ENCODE measurements at regions not wholly inside any gene's neighbourhood (a gene's known extent, or its start where the extent isn't known, plus 50 kb on each side); places are given as distances from the start of the nearest gene placed in this dataset.

DNA sequence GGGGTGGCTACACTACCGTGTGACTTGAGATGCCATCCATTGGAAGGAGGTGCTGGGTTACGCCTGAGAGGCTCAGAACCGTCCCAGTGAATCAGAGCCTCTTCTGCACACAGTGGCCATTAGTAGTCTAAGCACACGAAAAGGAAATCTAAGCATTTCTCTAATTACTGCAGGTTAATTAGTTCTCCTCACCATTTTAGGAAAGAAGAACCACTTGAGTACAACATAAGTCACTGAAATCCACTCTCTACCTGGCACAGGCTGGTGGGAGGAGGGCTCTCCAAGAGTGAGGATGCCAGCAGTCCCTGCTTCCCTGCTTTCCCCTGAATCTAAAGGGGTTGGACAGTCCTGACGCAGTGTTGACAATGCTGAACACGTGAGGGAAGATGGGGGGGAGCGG is 606.3 kb downstream of the NPHP4 start:
- Mint-ChIP-seq H3K4me1 (ENCODE audit: low read depth) (peaks cover 13% of the 10 kb centered on the region), H3K9me3 (no peaks in the 10 kb centered on the region), H3K4me3 (no peak overlapping the region), H3K27ac (no peak overlapping the region), H3K36me3 (ENCODE audit: low read depth) (no peaks in the 10 kb centered on the region), H3K27me3 (ENCODE audit: low read depth) (peaks cover 2% of the 10 kb centered on the region)
- DNase-seq (ENCODE audit: low spot score) = no peak

DNA sequence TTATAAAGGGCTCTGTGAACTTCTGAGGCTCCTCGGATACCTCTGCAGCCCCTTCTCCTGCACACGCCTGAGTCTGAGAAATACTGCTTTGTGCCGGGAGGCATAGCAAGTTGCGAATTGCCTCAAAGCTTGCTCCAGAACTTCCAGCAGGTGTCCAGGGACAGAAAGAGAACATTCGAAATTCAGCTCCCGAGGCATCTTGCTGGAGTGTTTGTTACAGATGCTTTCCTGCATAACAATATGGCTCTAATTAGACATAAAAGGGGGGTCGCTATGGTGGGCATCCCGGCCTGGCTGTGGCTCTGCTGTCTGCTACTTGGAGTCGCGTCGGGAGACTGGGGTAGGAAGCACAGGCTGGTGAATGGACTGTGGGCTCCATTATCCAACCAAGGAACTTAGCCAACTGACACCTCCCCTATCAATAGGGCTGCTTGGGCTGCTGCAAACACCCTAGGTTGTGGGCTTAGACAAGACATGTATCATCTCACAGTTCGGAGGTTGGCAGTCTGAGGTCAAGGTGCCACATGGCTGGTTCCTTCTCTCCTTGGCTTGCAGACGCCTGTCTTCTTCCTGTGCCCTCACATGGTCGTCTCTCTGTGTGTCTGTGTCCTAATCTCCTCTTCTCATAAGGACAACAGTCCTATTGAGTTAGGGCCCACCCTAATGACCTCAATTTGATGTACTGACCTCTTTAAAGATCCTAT is 607.0 kb downstream of the NPHP4 start:
- DNase-seq (ENCODE audit: low spot score) = no peak
- no peak overlapping the region for H3K27ac Mint-ChIP-seq
- no peak overlapping the region for H3K4me3 Mint-ChIP-seq
- peaks cover 2% of the 10 kb centered on the region for H3K27me3 Mint-ChIP-seq (ENCODE audit: low read depth)
- H3K9me3 Mint-ChIP-seq = no peaks in the 10 kb centered on the region
- H3K36me3 Mint-ChIP-seq (ENCODE audit: low read depth) = no peaks in the 10 kb centered on the region
- H3K4me1 Mint-ChIP-seq (ENCODE audit: low read depth) = peaks cover 13% of the 10 kb centered on the region

DNA sequence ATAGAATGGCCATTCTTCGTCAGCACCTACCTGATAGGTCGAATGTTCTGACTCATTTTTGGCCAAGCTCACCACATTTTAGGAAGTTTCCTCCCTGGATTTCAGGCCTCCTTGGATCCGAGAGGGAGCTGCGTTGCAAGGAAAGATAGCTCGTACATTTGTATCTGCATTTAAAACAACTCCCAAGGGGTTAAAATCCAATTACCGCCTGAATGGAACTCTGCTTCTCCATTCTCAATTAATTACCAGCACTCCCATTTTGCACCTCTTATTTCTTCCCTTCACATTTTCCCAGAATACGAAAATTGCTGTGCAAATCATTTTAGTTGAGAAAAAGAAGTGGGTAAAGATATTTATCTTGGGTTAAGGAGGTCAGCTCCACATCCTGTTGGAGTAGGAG is 610.7 kb downstream of the NPHP4 start:
- no peaks in the 10 kb centered on the region for H3K4me1 Mint-ChIP-seq (ENCODE audit: low read depth)
- H3K36me3 Mint-ChIP-seq (ENCODE audit: low read depth) = no peaks in the 10 kb centered on the region
- DNase-seq (ENCODE audit: low spot score) = no peak
- H3K4me3 Mint-ChIP-seq = no peak overlapping the region
- H3K9me3 Mint-ChIP-seq = no peaks in the 10 kb centered on the region
- H3K27me3 Mint-ChIP-seq (ENCODE audit: low read depth) = no peaks in the 10 kb centered on the region
- no peak overlapping the region for H3K27ac Mint-ChIP-seq

DNA sequence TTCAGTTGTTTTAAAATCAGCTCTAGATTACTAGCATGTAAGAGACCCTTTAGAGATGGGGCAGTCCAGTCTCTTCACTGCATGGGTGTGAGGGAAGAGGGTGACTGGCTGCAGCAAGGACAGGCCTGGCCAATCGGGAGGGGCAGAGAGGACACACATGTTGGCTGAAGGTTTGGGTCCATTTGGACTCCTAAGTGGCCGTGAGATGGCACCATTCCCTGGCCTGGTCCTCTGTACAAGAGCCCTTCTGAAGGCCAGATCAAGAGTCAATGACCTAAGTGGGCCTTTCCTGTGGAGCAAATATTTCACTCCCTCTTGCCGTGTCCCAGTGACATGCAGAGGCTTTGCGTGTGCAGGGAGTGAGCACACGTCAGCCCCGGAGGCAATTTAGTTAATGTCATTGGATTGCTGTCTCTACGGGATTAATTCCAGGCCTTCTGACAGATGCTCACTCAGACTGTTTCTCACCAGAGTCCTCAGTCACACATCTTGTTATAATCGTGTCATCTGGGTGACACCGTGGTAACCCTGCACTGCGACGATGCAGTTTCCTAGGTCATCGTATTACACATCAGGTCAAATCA is 613.0 kb downstream of the NPHP4 start:
- Mint-ChIP-seq H3K27me3 (ENCODE audit: low read depth) (no peaks in the 10 kb centered on the region), H3K36me3 (ENCODE audit: low read depth) (no peaks in the 10 kb centered on the region), H3K4me3 (no peak overlapping the region), H3K27ac (no peak overlapping the region), H3K4me1 (ENCODE audit: low read depth) (no peaks in the 10 kb centered on the region), H3K9me3 (no peaks in the 10 kb centered on the region)
- DNase-seq (ENCODE audit: low spot score) = no peak

DNA sequence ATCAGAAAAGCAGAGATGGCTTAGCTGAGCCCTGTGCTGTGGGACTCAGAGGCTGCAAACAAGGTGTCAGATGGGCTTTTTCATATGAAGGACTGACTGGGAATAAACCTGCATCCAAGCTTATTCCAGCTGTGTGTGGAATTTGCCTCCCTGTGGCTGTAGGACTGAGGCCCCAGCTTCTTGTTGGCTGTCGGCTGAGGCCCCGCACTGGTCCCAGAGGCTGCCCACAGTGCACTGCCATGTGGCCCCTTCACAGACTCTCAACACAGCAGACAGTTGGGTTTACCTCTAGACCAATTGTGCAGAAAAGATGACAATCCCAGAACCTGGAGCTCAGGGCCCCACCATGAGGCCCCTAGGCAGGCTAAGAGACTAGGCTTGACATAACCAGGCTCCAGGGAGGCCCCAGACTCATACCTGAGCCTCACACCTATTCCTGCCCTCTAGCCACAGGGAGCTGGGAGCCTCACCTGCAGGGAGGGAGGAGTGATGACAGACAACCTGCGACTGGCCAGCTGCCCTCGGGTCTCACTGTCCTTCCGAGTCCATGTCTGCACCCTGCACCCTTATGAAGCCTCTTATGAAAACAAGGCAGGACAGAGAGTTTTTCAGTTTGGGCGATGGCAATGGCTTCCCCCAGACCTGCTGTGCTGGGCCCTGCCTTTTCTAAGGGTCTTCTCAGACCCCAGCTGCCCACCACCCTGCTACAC is 615.5 kb downstream of the NPHP4 start:
- H3K36me3 Mint-ChIP-seq (ENCODE audit: low read depth) = peaks cover 1% of the 10 kb centered on the region
- H3K27me3 Mint-ChIP-seq (ENCODE audit: low read depth) = no peaks in the 10 kb centered on the region
- H3K4me3 Mint-ChIP-seq = no peak overlapping the region
- peaks cover 12% of the 10 kb centered on the region for H3K9me3 Mint-ChIP-seq
- no peak for DNase-seq (ENCODE audit: low spot score)
- no peaks in the 10 kb centered on the region for H3K4me1 Mint-ChIP-seq (ENCODE audit: low read depth)
- H3K27ac Mint-ChIP-seq = no peak overlapping the region

DNA sequence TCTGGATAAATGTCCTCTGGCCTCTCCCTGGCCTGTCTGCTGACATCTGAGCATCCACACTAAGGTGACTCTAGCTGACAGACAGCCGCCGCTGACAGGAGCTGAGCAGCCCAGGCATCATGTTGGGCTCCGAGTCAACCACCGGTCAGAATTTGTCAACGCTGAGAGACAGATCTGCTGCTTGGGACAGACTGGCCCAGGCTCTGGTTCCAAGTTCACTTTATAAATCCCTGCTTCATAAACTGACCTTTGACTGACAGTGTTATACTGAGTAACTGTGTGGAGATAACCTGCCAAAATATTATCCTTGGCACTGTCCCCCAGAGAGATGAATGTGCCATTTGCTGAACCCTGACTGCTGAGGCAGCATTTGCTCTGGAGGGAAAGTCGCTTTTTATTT is 616.7 kb downstream of the NPHP4 start:
- Mint-ChIP-seq H3K27ac (no peak overlapping the region), H3K9me3 (peaks cover 17% of the 10 kb centered on the region), H3K36me3 (ENCODE audit: low read depth) (peaks cover 1% of the 10 kb centered on the region), H3K27me3 (ENCODE audit: low read depth) (no peaks in the 10 kb centered on the region), H3K4me3 (no peak overlapping the region), H3K4me1 (ENCODE audit: low read depth) (peaks cover 5% of the 10 kb centered on the region)
- DNase-seq (ENCODE audit: low spot score) = no peak

DNA sequence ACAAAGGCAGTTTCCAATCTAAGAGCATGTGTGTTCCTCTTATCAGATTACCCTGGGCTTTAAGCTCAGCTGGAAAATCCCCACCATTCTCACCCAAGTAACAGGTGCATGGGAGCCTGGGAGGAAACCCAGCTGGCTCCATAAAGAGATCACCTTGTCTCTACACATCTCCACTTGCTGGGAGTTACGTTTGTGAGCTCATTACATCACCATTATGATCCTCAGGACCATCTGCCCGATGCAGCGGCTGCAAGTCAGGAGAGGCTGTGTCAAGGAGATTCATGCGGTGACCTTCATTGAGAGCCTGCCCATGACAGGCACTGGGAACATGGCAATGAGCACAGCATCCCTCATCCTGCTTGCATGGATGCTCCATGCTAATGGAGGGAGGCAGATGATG is 618.0 kb downstream of the NPHP4 start:
- no peak overlapping the region for H3K4me3 Mint-ChIP-seq
- peaks cover 1% of the 10 kb centered on the region for H3K36me3 Mint-ChIP-seq (ENCODE audit: low read depth)
- H3K27ac Mint-ChIP-seq = no peak overlapping the region
- H3K9me3 Mint-ChIP-seq = peaks cover 17% of the 10 kb centered on the region
- no peaks in the 10 kb centered on the region for H3K27me3 Mint-ChIP-seq (ENCODE audit: low read depth)
- DNase-seq (ENCODE audit: low spot score) = no peak
- peaks cover 12% of the 10 kb centered on the region for H3K4me1 Mint-ChIP-seq (ENCODE audit: low read depth)

DNA sequence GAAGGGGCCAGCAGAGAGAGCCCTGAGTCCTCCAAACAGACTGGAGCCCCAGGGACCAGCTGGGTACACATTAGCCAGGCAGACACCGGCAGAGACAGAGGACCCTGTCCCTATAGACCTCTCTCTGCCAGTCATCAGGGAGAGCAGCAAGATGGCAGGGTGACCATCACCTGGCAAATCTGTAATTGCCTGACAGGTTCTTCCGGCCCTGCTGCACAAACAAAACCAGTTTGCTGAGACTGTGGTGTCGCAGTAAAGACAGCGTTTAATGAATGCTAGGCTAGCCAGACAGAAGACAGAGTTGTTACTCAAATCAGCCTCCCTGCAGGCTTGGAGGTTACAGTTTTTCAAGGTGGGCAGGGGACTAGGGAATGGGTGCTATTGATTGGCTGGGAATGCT is 618.9 kb downstream of the NPHP4 start:
- H3K4me1 Mint-ChIP-seq (ENCODE audit: low read depth) = peaks cover 12% of the 10 kb centered on the region
- DNase-seq (ENCODE audit: low spot score) = no peak
- no peak overlapping the region for H3K4me3 Mint-ChIP-seq
- H3K36me3 Mint-ChIP-seq (ENCODE audit: low read depth) = peaks cover 1% of the 10 kb centered on the region
- no peaks in the 10 kb centered on the region for H3K27me3 Mint-ChIP-seq (ENCODE audit: low read depth)
- H3K27ac Mint-ChIP-seq = no peak overlapping the region
- H3K9me3 Mint-ChIP-seq = peaks cover 17% of the 10 kb centered on the region

DNA sequence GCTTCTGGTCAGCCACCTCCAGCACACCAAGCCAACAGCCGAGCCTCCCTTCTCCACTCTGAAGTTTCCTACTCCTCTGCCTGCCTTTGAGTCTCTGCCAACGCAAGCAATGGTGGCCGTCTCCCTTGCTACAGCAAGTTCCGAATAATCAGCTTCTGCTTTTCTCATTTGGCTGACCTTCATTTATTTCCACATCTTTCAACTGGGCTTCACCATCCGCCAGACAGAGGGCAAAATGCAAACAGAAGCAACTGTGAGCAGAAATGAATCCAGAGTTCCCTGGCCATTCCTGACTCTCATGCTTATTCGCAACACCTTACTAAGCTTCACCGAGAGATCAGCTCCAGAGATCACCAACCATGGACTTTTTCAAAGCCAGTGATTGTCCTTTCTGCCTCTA is 621.0 kb downstream of the NPHP4 start:
- DNase-seq (ENCODE audit: low spot score) = no peak
- Mint-ChIP-seq H3K27ac (peak overlapping the region; percentile 9), H3K4me3 (no peak overlapping the region), H3K36me3 (ENCODE audit: low read depth) (peaks cover 1% of the 10 kb centered on the region), H3K9me3 (peaks cover 17% of the 10 kb centered on the region), H3K27me3 (ENCODE audit: low read depth) (no peaks in the 10 kb centered on the region), H3K4me1 (ENCODE audit: low read depth) (peaks cover 12% of the 10 kb centered on the region)

DNA sequence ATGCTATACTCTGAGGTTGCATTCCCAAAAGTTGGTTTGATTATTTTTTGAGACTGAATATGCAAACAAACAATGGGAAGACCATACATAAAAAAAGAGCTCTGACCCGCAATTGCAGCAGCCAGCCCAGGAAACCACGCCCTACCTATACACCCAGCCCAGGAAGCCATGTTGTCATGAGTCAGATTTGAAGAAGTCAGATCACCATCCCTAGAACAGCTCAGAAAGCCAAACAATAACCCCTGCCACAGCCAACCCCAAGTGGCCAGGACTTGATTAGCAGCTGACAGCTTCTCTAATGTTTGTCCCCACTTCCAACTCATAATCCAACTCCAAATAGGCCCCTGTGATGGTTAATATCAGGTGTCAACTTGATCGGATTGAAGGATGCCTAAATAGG is 621.9 kb downstream of the NPHP4 start:
- Mint-ChIP-seq H3K36me3 (ENCODE audit: low read depth) (peaks cover 1% of the 10 kb centered on the region), H3K4me3 (peak overlapping the region; percentile 59), H3K27me3 (ENCODE audit: low read depth) (no peaks in the 10 kb centered on the region), H3K4me1 (ENCODE audit: low read depth) (peaks cover 12% of the 10 kb centered on the region), H3K9me3 (peaks cover 17% of the 10 kb centered on the region), H3K27ac (peak overlapping the region; percentile 2)
- DNase-seq (ENCODE audit: low spot score) = no peak

DNA sequence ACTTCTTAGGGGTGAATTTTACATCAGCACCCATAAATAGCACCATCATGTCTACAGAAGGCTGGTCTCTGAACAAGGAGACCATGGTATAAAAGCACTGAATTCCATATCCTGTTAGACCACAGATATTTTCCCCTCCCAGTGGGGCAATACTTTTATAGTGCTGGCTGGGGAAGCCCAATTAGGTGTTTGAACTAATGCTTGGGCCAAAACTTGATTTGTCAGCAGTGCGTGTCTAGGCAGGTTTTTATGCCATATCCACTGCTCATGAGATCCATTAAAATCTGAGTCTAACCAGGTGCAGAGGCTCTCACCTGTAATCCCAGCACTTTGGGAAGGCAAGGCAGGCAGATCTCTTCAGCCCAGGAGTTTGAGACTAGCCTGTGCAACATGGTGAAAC is 623.0 kb downstream of the NPHP4 start:
- Mint-ChIP-seq H3K9me3 (peaks cover 17% of the 10 kb centered on the region), H3K4me1 (ENCODE audit: low read depth) (peaks cover 12% of the 10 kb centered on the region)

DNA sequence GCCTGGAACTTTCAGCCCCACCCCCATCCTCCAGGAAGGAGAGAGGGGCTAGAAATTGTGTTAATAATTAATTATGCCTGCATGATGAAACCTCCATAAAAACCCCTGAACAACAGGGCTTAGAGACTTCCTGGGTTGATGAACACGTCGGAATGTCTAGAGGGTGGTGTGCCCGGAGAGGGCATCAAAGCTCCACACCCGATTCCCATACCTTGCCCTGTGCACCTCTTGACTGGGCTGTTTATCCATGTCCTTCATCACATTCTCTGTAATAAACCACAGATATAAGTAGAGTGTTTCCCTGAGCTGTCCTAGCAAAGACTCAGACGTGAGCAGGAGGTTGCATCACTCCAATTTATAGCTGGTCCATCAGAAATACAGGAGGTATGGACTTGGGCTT is 624.0 kb downstream of the NPHP4 start:
- Mint-ChIP-seq H3K27ac (no peak overlapping the region), H3K4me1 (ENCODE audit: low read depth) (peaks cover 12% of the 10 kb centered on the region), H3K9me3 (peaks cover 9% of the 10 kb centered on the region), H3K36me3 (ENCODE audit: low read depth) (peaks cover 1% of the 10 kb centered on the region), H3K27me3 (ENCODE audit: low read depth) (no peaks in the 10 kb centered on the region), H3K4me3 (no peak overlapping the region)
- DNase-seq (ENCODE audit: low spot score) = no peak

More for the DNA sequence above, 623.0 kb downstream of the NPHP4 start:
- peaks cover 1% of the 10 kb centered on the region for H3K36me3 Mint-ChIP-seq (ENCODE audit: low read depth)
- no peak overlapping the region for H3K4me3 Mint-ChIP-seq
- H3K27ac Mint-ChIP-seq = no peak overlapping the region
- no peaks in the 10 kb centered on the region for H3K27me3 Mint-ChIP-seq (ENCODE audit: low read depth)
- no peak for DNase-seq (ENCODE audit: low spot score)

DNA sequence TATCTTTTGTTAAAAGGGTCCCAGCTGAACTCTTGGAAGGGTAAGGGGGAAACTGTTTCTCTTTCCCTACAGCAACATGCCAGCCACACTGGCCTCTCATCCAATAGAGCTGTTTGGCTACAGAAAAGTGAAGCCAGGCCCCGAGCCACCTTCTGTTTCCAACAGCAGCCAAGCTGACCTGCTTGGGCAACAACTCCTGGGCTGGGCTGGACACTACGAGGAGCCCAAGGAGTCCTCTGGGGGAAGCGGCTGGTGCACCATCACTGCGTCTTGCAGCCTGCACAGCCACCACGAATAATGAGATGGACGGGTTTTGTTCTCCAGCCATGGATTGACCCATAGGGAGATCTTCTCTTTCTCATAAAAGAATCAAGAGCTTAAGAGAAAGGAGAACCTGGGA is 624.9 kb downstream of the NPHP4 start:
- Mint-ChIP-seq H3K9me3 (peaks cover 5% of the 10 kb centered on the region), H3K4me1 (ENCODE audit: low read depth) (peaks cover 12% of the 10 kb centered on the region), H3K4me3 (no peak overlapping the region), H3K36me3 (ENCODE audit: low read depth) (no peaks in the 10 kb centered on the region), H3K27me3 (ENCODE audit: low read depth) (no peaks in the 10 kb centered on the region), H3K27ac (no peak overlapping the region)
- DNase-seq (ENCODE audit: low spot score) = no peak

DNA sequence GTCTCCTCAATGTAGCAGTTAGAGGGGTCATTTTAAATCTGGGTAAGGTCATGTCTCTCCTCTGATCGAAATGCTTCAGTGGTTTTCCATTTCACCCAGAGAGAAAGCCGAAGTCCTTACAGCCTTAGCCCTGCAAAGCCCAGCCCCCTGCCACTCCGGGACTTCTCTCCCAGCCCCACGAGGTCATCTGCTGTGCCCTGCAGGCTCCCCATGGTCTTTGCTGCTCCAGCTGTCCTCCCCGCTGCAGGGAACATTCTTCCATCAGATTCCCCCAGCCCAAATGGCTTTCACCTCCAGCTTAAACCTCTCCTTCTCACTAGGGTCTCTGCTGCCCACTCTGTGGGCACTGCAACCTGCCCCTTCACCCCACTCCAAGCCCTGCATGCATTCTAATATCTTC is 626.5 kb downstream of the NPHP4 start:
- no peaks in the 10 kb centered on the region for H3K36me3 Mint-ChIP-seq (ENCODE audit: low read depth)
- no peak overlapping the region for H3K4me3 Mint-ChIP-seq
- no peaks in the 10 kb centered on the region for H3K9me3 Mint-ChIP-seq
- H3K27ac Mint-ChIP-seq = no peak overlapping the region
- no peak for DNase-seq (ENCODE audit: low spot score)
- peaks cover 10% of the 10 kb centered on the region for H3K4me1 Mint-ChIP-seq (ENCODE audit: low read depth)
- no peaks in the 10 kb centered on the region for H3K27me3 Mint-ChIP-seq (ENCODE audit: low read depth)

All from T-helper 2 cell treated with Interferon-gamma antibody and Interleukin-4, amounts not matched to agents 5 μg/mL and 100 μg/mL, for 36 hours (primary cell).